HuH-7 (cell line): ENCODE measurements at regions not wholly inside any gene's neighbourhood (a gene's known extent, or its start where the extent isn't known, plus 50 kb on each side); places are given as distances from the start of the nearest gene placed in this dataset.
"Not testable (repeated sequence)": the region's sequence is repeated elsewhere in the genome, so short reads cannot be mapped to it uniquely, and the experiment has no call there.

ENCODE experiments used
- DNase-seq: peaks from one replicate; pipeline ENCODE4 v3.0.0; 2011; ENCODE audit warnings: low spot score

- no peak for DNase-seq
Measured at GRCh38 chr6:86476311-86476710, 461.0 kb upstream of the HTR1E start.

- DNase-seq = no peak
Measured at GRCh38 chr6:86474081-86474480, 463.2 kb upstream of the HTR1E start.

GRCh38 chr6:86471791-86472190 is 465.5 kb upstream of the HTR1E start:
- DNase-seq = no peak

- DNase-seq = no peak
Measured at GRCh38 chr6:86459978-86460377, 477.4 kb upstream of the HTR1E start.

GRCh38 chr6:86456821-86457220 is 480.5 kb upstream of the HTR1E start:
- no peak for DNase-seq

- no peak for DNase-seq
Measured at GRCh38 chr6:86453232-86453631, 484.1 kb upstream of the HTR1E start.

- no peak for DNase-seq
Measured at GRCh38 chr6:86448398-86448797, 488.9 kb upstream of the HTR1E start.

- DNase-seq = no peak
Measured at GRCh38 chr6:86440608-86441007, 496.7 kb upstream of the HTR1E start.

- no peak for DNase-seq
Measured at GRCh38 chr6:86423571-86423970, 513.8 kb upstream of the HTR1E start.

GRCh38 chr6:86412057-86412456 is 525.3 kb upstream of the HTR1E start:
- no peak for DNase-seq

GRCh38 chr6:86407128-86407527 is 530.2 kb upstream of the HTR1E start:
- no peak for DNase-seq

- not testable (repeated sequence) for DNase-seq
Measured at GRCh38 chr6:86392850-86393249, 544.5 kb upstream of the HTR1E start.

GRCh38 chr6:86380571-86381125 is 556.7 kb upstream of the HTR1E start:
- DNase-seq = no peak

GRCh38 chr6:86357877-86358276 is 579.5 kb upstream of the HTR1E start:
- no peak for DNase-seq

GRCh38 chr6:86355271-86355670 is 582.1 kb upstream of the HTR1E start:
- DNase-seq = no peak

GRCh38 chr6:86331919-86332318 is 605.4 kb upstream of the HTR1E start:
- no peak for DNase-seq

GRCh38 chr6:86331265-86331840 is 606.0 kb upstream of the HTR1E start:
- no peak for DNase-seq

- no peak for DNase-seq
Measured at GRCh38 chr6:86306210-86306609, 631.1 kb upstream of the HTR1E start.

GRCh38 chr6:86285876-86286275 is 643.2 kb upstream of the SYNCRIP start:
- DNase-seq = no peak

GRCh38 chr6:86284809-86285480 is 642.3 kb upstream of the SYNCRIP start:
- not testable (repeated sequence) for DNase-seq

GRCh38 chr6:86283596-86283995 is 640.9 kb upstream of the SYNCRIP start:
- not testable (repeated sequence) for DNase-seq

GRCh38 chr6:86276056-86276455 is 633.4 kb upstream of the SYNCRIP start:
- DNase-seq = no peak

- DNase-seq = no peak
Measured at GRCh38 chr6:86273936-86274335, 631.2 kb upstream of the SYNCRIP start.
